Common myeloid progenitor, CD34-positive (primary cell): ENCODE measurements at regions not wholly inside any gene's neighbourhood (a gene's known extent, or its start where the extent isn't known, plus 50 kb on each side); places are given as distances from the start of the nearest gene placed in this dataset.

Experiments
- CTCF ChIA-PET: fragments of 350-600 bp; sonication (Branson Sonifier 250); formaldehyde crosslinking; loops from one replicate; lab custom pipeline; 2021; ENCODE audit warnings: antibody characterized with exemption; lab: Charles Lee
- POLR2A ChIA-PET: fragments of 350-600 bp; sonication (Branson Sonifier 250); formaldehyde crosslinking; loops from one replicate; lab custom pipeline; 2021; ENCODE audit warnings: antibody characterized with exemption; lab: Charles Lee
- DNase-seq, 3 donors: peaks; one replicate each; pipeline versions ENCODE4 v3.0.0 to v3.0.0-alpha.2; 2013
- H3K27ac ChIP-seq, 2 experiments: 1 replicate in 1 of 2; 2 replicates in 1 of 2; pipeline ENCODE4 v1.7.0; 2013; ENCODE audit warnings: inconsistent platforms in 2 of 2, low read length in 2 of 2, mild to moderate bottlenecking in 2 of 2, low read depth in 1 of 2, moderate library complexity in 1 of 2; ENCODE audit not compliant: severe bottlenecking in 2 of 2, insufficient read depth in 1 of 2, poor library complexity in 1 of 2
- H3K27me3 ChIP-seq, 5 experiments: replicated peaks in 2 of 5; 1 replicate in 3 of 5; 2 replicates in 2 of 5; pipeline versions ENCODE4 v1.6.1 to v1.7.0; 2013; ENCODE audit warnings: low read length in 4 of 5, mild to moderate bottlenecking in 2 of 5, moderate library complexity in 2 of 5, inconsistent platforms in 1 of 5; ENCODE audit not compliant: insufficient read depth in 5 of 5, control insufficient read depth in 4 of 5
- H3K36me3 ChIP-seq, 4 experiments: 1 replicate in 2 of 4; 2 replicates in 2 of 4; pipeline versions ENCODE4 v1.6.1 to v1.7.0; 2013; ENCODE audit warnings: low read length in 3 of 4, control low read depth in 1 of 4, mild to moderate bottlenecking in 1 of 4; ENCODE audit not compliant: control insufficient read depth in 4 of 4, insufficient read depth in 4 of 4
- H3K4me1 ChIP-seq, 4 experiments: 1 replicate in 3 of 4; 2 replicates in 1 of 4; pipeline versions ENCODE4 v1.6.1 to v1.7.1; 2013; ENCODE audit warnings: low read length in 3 of 4, mild to moderate bottlenecking in 3 of 4, control low read depth in 1 of 4, inconsistent platforms in 1 of 4, moderate library complexity in 1 of 4; ENCODE audit not compliant: control insufficient read depth in 4 of 4, insufficient read depth in 4 of 4; ENCODE audit errors: control extremely low read depth in 1 of 4
- H3K4me3 ChIP-seq, 7 experiments: 1 replicate in 4 of 7; 2 replicates in 3 of 7; pipeline versions ENCODE4 v1.5.1 to v1.7.0; 2013; ENCODE audit warnings: mild to moderate bottlenecking in 7 of 7, low read length in 6 of 7, moderate library complexity in 6 of 7, inconsistent platforms in 2 of 7, low read depth in 2 of 7, control low read depth in 1 of 7; ENCODE audit not compliant: insufficient read depth in 4 of 7, control insufficient read depth in 1 of 7; ENCODE audit errors: extremely low read depth in 1 of 7
- H3K9me3 ChIP-seq, 5 experiments: 1 replicate in 4 of 5; 2 replicates in 1 of 5; pipeline versions ENCODE4 v1.6.1 to v1.7.1; 2013; ENCODE audit warnings: low read length in 4 of 5, mild to moderate bottlenecking in 2 of 5, inconsistent platforms in 1 of 5, low read depth in 1 of 5, moderate library complexity in 1 of 5; ENCODE audit not compliant: control insufficient read depth in 4 of 5, insufficient read depth in 2 of 5; ENCODE audit errors: control extremely low read depth in 1 of 5
- WGBS: methylation state at CpG from one replicate; pipeline ENCODE4 v1.1.5; 2013; ENCODE audit not compliant: insufficient coverage; 5-methylcytosine and 5-hydroxymethylcytosine counted together

GRCh38 chr4:181770971-181771370 lies 472.2 kb upstream of the TENM3 start:
- ChIA-PET POLR2A (no interaction called here), CTCF (no interaction called here)
- Histone ChIP-seq H3K27me3 (no peaks in the 10 kb centered on the region), H3K9me3 (no peaks in the 10 kb centered on the region), H3K27ac (no peak overlapping the region), H3K36me3 (no peaks in the 10 kb centered on the region), H3K4me1 (no peaks in the 10 kb centered on the region), H3K4me3 (no peak overlapping the region)
- DNase-seq: no peak
- 100% methylated on average over 1 of the region's 1 CpG for WGBS

GRCh38 chr4:181775298-181775697 lies 467.9 kb upstream of the TENM3 start:
- ChIA-PET CTCF (no interaction called here), POLR2A (no interaction called here)
- no peak overlapping the region for H3K27ac ChIP-seq
- WGBS: 100% methylated on average over 1 of the region's 4 CpGs
- no peaks in the 10 kb centered on the region for H3K36me3 ChIP-seq
- no peaks in the 10 kb centered on the region for H3K4me1 ChIP-seq
- no peaks in the 10 kb centered on the region for H3K9me3 ChIP-seq
- H3K27me3 ChIP-seq: no peaks in the 10 kb centered on the region
- no peak for DNase-seq
- no peak overlapping the region for H3K4me3 ChIP-seq

- no peak for DNase-seq
- H3K4me1 ChIP-seq: no peaks in the 10 kb centered on the region
- POLR2A ChIA-PET: no interaction called here
- CTCF ChIA-PET: no interaction called here
- no peaks in the 10 kb centered on the region for H3K27me3 ChIP-seq
- H3K36me3 ChIP-seq: no peaks in the 10 kb centered on the region
- no peaks in the 10 kb centered on the region for H3K9me3 ChIP-seq
- no CpG with 5 or more reads among the region's 5 CpGs for WGBS
- H3K4me3 ChIP-seq: no peak overlapping the region
- no peak overlapping the region for H3K27ac ChIP-seq
Observed at GRCh38 chr4:181776264-181777054, 466.7 kb upstream of the TENM3 start.

GRCh38 chr4:181777518-181777917 lies 465.7 kb upstream of the TENM3 start:
- POLR2A ChIA-PET: no interaction called here
- CTCF ChIA-PET: no interaction called here
- no peaks in the 10 kb centered on the region for H3K9me3 ChIP-seq

GRCh38 chr4:181784881-181785280 lies 458.3 kb upstream of the TENM3 start:
- ChIA-PET POLR2A (no interaction called here), CTCF (no interaction called here)
- Histone ChIP-seq H3K27me3 (no peaks in the 10 kb centered on the region), H3K36me3 (no peaks in the 10 kb centered on the region), H3K4me3 (no peak overlapping the region), H3K27ac (no peak overlapping the region), H3K9me3 (no peaks in the 10 kb centered on the region), H3K4me1 (no peaks in the 10 kb centered on the region)
- 91% methylated on average over 1 of the region's 2 CpGs for WGBS
- no peak for DNase-seq

More at GRCh38 chr4:181777518-181777917, 465.7 kb upstream of the TENM3 start:
- WGBS: 79% methylated on average over 2 of the region's 2 CpGs
- no peak overlapping the region for H3K4me3 ChIP-seq
- H3K4me1 ChIP-seq: no peaks in the 10 kb centered on the region
- DNase-seq: no peak
- H3K27ac ChIP-seq: no peak overlapping the region
- H3K27me3 ChIP-seq: no peaks in the 10 kb centered on the region
- no peaks in the 10 kb centered on the region for H3K36me3 ChIP-seq

GRCh38 chr4:181792641-181793040 lies 450.6 kb upstream of the TENM3 start:
- ChIA-PET CTCF (interaction anchor here (0.8 kb wide), 1 partner anchor 20 kb away, joined by 3 read pairs; no protein-coding TSS in a partner anchor), POLR2A (no interaction called here)
- Histone ChIP-seq H3K4me3 (no peak overlapping the region), H3K4me1 (no peaks in the 10 kb centered on the region), H3K27ac (no peak overlapping the region), H3K36me3 (no peaks in the 10 kb centered on the region), H3K9me3 (peaks cover 0 to 2% (median 0%) of the 10 kb centered on the region in 5 experiments), H3K27me3 (no peaks in the 10 kb centered on the region)
- no CpG with 5 or more reads among the region's 1 CpG for WGBS
- DNase-seq: no peak

GRCh38 chr4:181793096-181793495 lies 450.1 kb upstream of the TENM3 start:
- no peak overlapping the region for H3K27ac ChIP-seq
- ChIA-PET CTCF (no interaction called here), POLR2A (no interaction called here)
- H3K4me3 ChIP-seq: no peak overlapping the region
- H3K27me3 ChIP-seq: no peaks in the 10 kb centered on the region
- no peaks in the 10 kb centered on the region for H3K4me1 ChIP-seq
- no peak for DNase-seq
- WGBS: 76% methylated on average over 5 of the region's 6 CpGs
- peaks cover 0 to 2% (median 0%) of the 10 kb centered on the region in 5 experiments for H3K9me3 ChIP-seq
- H3K36me3 ChIP-seq: no peaks in the 10 kb centered on the region
